Karpas-422 (cell line): ENCODE measurements at regions not wholly inside any gene's neighbourhood (a gene's known extent, or its start where the extent isn't known, plus 50 kb on each side); places are given as distances from the start of the nearest gene placed in this dataset. TPM values are rescaled to one million over a fixed set of nuclear protein-coding genes. Genes with fewer than 3 reads are reported as not detected.

Experiments used
- DNase-seq: peaks from one replicate; pipeline ENCODE4 v3.0.0-alpha.2; 2015
- H2AFZ ChIP-seq: fragments of 200-600 bp; sonication (generic); 2 replicates; pipeline ENCODE4 v1.6.1; 2014; ENCODE audit warnings: antibody characterized with exemption, low read length, mixed read lengths
- H3K27ac ChIP-seq: fragments of 200-600 bp; sonication (generic); 2 replicates; pipeline ENCODE4 v1.5.1; 2014; ENCODE audit warnings: mild to moderate bottlenecking, low read length, moderate library complexity
- H3K27me3 ChIP-seq: fragments of 200-600 bp; sonication (generic); 2 replicates; pipeline ENCODE4 v1.6.1; 2014; ENCODE audit warnings: low read length, mixed read lengths
- H3K36me3 ChIP-seq: fragments of 200-600 bp; sonication (generic); 2 replicates; pipeline ENCODE4 v1.6.1; 2014; ENCODE audit warnings: low read length, mixed read lengths; ENCODE audit not compliant: insufficient read depth
- H3K4me1 ChIP-seq: fragments of 200-600 bp; sonication (generic); 2 replicates; pipeline ENCODE4 v1.6.1; 2014; ENCODE audit warnings: mild to moderate bottlenecking, low read length, mixed read lengths
- H3K4me2 ChIP-seq: fragments of 200-600 bp; sonication (generic); 2 replicates; pipeline ENCODE4 v1.6.1; 2014; ENCODE audit warnings: low read length, low read depth, mild to moderate bottlenecking; ENCODE audit not compliant: poor library complexity, severe bottlenecking
- H3K4me3 ChIP-seq: fragments of 200-600 bp; sonication (generic); 2 replicates; pipeline ENCODE4 v1.5.1; 2014; ENCODE audit warnings: mild to moderate bottlenecking, antibody characterized with exemption, low read length, mixed read lengths
- H3K79me2 ChIP-seq: fragments of 200-600 bp; sonication (generic); 2 replicates; pipeline ENCODE4 v1.6.1; 2014; ENCODE audit warnings: mild to moderate bottlenecking, low read length, mixed read lengths
- H3K9ac ChIP-seq: fragments of 200-600 bp; sonication (generic); 2 replicates; pipeline ENCODE4 v1.6.0; 2014; ENCODE audit warnings: low read length
- H3K9me2 ChIP-seq: fragments of 200-600 bp; sonication (generic), shearing (Covaris generic); replicated peaks from 2 replicates; pipeline ENCODE4 v1.6.0; 2014; ENCODE audit warnings: mild to moderate bottlenecking, low read length, moderate library complexity; ENCODE audit not compliant: insufficient read depth
- H3K9me3 ChIP-seq: fragments of 300-700, 200-600 bp; sonication (generic); 2 replicates; pipeline ENCODE4 v1.6.1; 2014; ENCODE audit warnings: low read length, mixed read lengths
- H4K20me1 ChIP-seq: fragments of 200-600 bp; sonication (generic); 2 replicates; pipeline ENCODE4 v1.6.1; 2014; ENCODE audit warnings: mild to moderate bottlenecking, antibody characterized with exemption, low read length, low read depth; ENCODE audit not compliant: insufficient read depth
- small RNA-seq: library from RNA; depleted of rRNA; stranded (forward); fragments of <200 nt; gene quantifications from one replicate; pipeline ENCODE3, GENCODE V24; 2014

DNA sequence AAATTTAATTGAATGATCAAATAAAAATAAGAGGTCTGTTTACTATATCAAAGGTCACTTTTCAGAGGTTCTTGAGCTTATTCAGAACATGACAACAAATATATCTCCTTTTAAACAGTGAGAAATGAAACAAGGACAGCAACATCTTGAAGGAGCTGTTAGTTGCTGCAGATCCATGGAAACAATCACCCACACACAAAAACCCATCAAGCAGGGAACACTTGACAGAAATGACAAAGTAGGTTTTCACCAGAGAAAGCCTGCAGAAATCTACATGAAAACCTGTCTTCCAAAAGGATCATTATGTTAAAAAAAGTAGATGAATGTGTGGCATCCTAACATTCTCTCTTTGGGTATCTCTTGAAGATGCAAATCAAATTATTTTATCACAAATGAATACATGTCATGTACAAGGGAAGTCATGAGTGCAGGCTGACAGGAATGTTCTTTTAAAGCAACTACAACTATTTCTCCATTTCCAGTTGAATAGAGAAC is 203.0 kb downstream of the GRIA2 start:
- Histone ChIP-seq H2AFZ (no peak overlapping the region), H3K9me2 (no peaks in the 10 kb centered on the region)

DNA sequence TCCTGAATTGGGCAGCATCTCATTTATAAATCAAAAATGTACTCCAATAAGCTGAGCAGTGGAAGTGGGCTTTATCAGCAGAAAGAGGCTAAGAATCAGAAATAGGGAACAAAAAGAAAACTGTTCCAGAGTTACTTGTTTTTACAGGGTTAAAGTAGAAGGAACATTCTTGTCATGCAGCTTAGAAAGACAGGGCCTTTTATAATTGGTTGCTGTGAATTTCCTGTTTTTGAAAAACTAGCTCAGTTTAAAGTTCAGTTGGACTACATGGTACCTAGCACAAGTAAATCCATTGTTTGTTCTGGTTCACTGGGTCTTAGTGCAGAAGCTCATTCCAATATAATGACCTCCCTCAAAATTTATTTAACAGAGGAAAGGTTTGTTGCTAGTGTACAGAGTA is 200.8 kb downstream of the GRIA2 start:
- H3K9me2 ChIP-seq: no peaks in the 10 kb centered on the region
- H4K20me1 ChIP-seq: no peaks in the 10 kb centered on the region
- no peaks in the 10 kb centered on the region for H3K27me3 ChIP-seq
- H3K36me3 ChIP-seq: no peaks in the 10 kb centered on the region
- H3K27ac ChIP-seq: no peak overlapping the region
- H3K9ac ChIP-seq: no peak overlapping the region
- no peak overlapping the region for H3K4me2 ChIP-seq
- no peak overlapping the region for H3K4me3 ChIP-seq
- no peaks in the 10 kb centered on the region for H3K4me1 ChIP-seq
- H3K79me2 ChIP-seq: no peaks in the 10 kb centered on the region
- H2AFZ ChIP-seq: no peak overlapping the region
- peaks cover 16% of the 10 kb centered on the region; the same call in 1 of the 2 replicates for H3K9me3 ChIP-seq
- DNase-seq: peak; percentile 34

More for the DNA sequence above, 203.0 kb downstream of the GRIA2 start:
- Histone ChIP-seq H3K9ac (no peak overlapping the region), H4K20me1 (no peaks in the 10 kb centered on the region), H3K27me3 (no peaks in the 10 kb centered on the region), H3K4me1 (no peaks in the 10 kb centered on the region), H3K27ac (no peak overlapping the region), H3K79me2 (no peaks in the 10 kb centered on the region), H3K4me2 (no peak overlapping the region), H3K4me3 (no peak overlapping the region), H3K36me3 (no peaks in the 10 kb centered on the region), H3K9me3 (peaks cover 20% of the 10 kb centered on the region)
- DNase-seq: peak; percentile 16

Small RNA genes in the stretch of these regions (small RNA-seq; reads per million reads assigned to genes)
- gene RF00019: not detected
